HepG2 (cell line): ENCODE measurements at regions not wholly inside any gene's neighbourhood (a gene's known extent, or its start where the extent isn't known, plus 50 kb on each side); places are given as distances from the start of the nearest gene placed in this dataset.

Source experiments
- ATAC-seq: fragments of 200-7000 bp; cut with Tn5 transposase; 3 replicates; pipeline ENCODE4 v1.9.1; 2020; ENCODE audit warnings: mild to moderate bottlenecking, moderate library complexity
- BruUV-seq: library from RNA; stranded (reverse); fragments of 400-500 nt; replicated peaks from 2 replicates; lab custom pipeline; 2021; lab: Mats Ljungman, UMichigan
- CTCF ChIA-PET: fragments of 300-600 bp; formaldehyde crosslinking; extraction: SDS; loops from one replicate; lab custom pipeline; 2021; ENCODE audit warnings: low total read pairs, inconsistent platforms, low intra/inter-chr PET ratio; lab: Yijun Ruan, JAX
- POLR2A ChIA-PET: fragments of 350-600 bp; sonication (Branson Sonifier 250); formaldehyde crosslinking; loops from one replicate; lab custom pipeline; 2020; ENCODE audit warnings: antibody characterized with exemption, inconsistent platforms; lab: Yijun Ruan, JAX
- DNase-seq: peaks from one replicate; pipeline ENCODE4 v3.0.0-alpha.2; 2015; ENCODE audit warnings: low spot score
- FAIRE-seq: peaks from 3 replicates; lab custom pipeline; 2011; peaks lifted over from hg19 to GRCh38; lab: Jason Lieb, UNC
- H2AFZ ChIP-seq: one replicate; pipeline ENCODE4 v1.6.1; 2011; ENCODE audit warnings: low read length, inconsistent platforms
- H3K27ac ChIP-seq: fragments of 300-600 bp; 3 replicates; pipeline ENCODE4 v1.8.0; 2011; ENCODE audit warnings: mixed run types, mild to moderate bottlenecking, mixed read lengths, low read length, inconsistent platforms; ENCODE audit not compliant: insufficient read depth; ENCODE audit errors: extremely low read length
- H3K27me3 ChIP-seq, 2 experiments: fragments of 200-600 bp in 1 of 2; 2 replicates in 1 of 2; 3 replicates in 1 of 2; pipeline versions ENCODE4 v1.6.0 to v1.8.0; 2011; ENCODE audit warnings: low read length in 2 of 2, mild to moderate bottlenecking in 2 of 2, moderate library complexity in 2 of 2, inconsistent platforms in 1 of 2; ENCODE audit not compliant: insufficient read depth in 2 of 2, control insufficient read depth in 1 of 2
- H3K36me3 ChIP-seq, 2 experiments: fragments of 200-600 bp in 1 of 2; replicated peaks in 1 of 2; 2 replicates in 1 of 2; 3 replicates in 1 of 2; pipeline versions ENCODE4 v1.5.1 to v1.8.0; 2011; ENCODE audit warnings: low read length in 2 of 2, inconsistent platforms in 1 of 2; ENCODE audit not compliant: insufficient read depth in 2 of 2, control insufficient read depth in 1 of 2
- H3K4me1 ChIP-seq: 2 replicates; pipeline ENCODE4 v1.5.1; 2012; ENCODE audit warnings: low read length, inconsistent platforms; ENCODE audit not compliant: insufficient read depth
- H3K4me2 ChIP-seq: 2 replicates; pipeline ENCODE4 v1.6.0; 2011; ENCODE audit warnings: low read depth, low read length, inconsistent platforms
- H3K4me3 ChIP-seq, 3 experiments: fragments of 200-600 bp in 1 of 3; sonication (generic), shearing (Covaris generic) in 1 of 3; replicated peaks in 1 of 3; 2 replicates each; pipeline ENCODE4 v1.5.1; 2011 to 2016; ENCODE audit warnings: low read length in 3 of 3, inconsistent platforms in 2 of 3, low read depth in 2 of 3, mild to moderate bottlenecking in 2 of 3, control low read depth in 1 of 3, mixed read lengths in 1 of 3; ENCODE audit not compliant: insufficient read depth in 1 of 3
- H3K79me2 ChIP-seq: one replicate; pipeline ENCODE4 v1.6.1; 2011; ENCODE audit warnings: low read length, inconsistent platforms; ENCODE audit not compliant: insufficient read depth
- H3K9ac ChIP-seq: 2 replicates; pipeline ENCODE4 v1.6.0; 2011; ENCODE audit warnings: mild to moderate bottlenecking, low read depth, low read length, inconsistent platforms; ENCODE audit not compliant: insufficient read depth
- H3K9me3 ChIP-seq: 2 replicates; pipeline ENCODE4 v1.5.1; 2012; ENCODE audit warnings: mild to moderate bottlenecking, low read length
- H4K20me1 ChIP-seq: 2 replicates; pipeline ENCODE4 v1.6.0; 2011; ENCODE audit warnings: inconsistent platforms, mild to moderate bottlenecking, low read length, moderate library complexity; ENCODE audit not compliant: insufficient read depth
- AKNA ChIP-seq: sonication (generic); formaldehyde crosslinking; IDR thresholded peaks from 2 replicates; pipeline ENCODE4 v1.4.0; 2020; ENCODE audit warnings: missing genetic modification reagents, borderline replicate concordance
- BATF2 ChIP-seq: sonication (generic); formaldehyde crosslinking; IDR thresholded peaks from 2 replicates; pipeline ENCODE4 v1.8.0; 2022; ENCODE audit warnings: mild to moderate bottlenecking, missing genetic modification reagents, moderate library complexity
- CEBPG ChIP-seq: IDR thresholded peaks from 2 replicates; pipeline ENCODE4 v1.6.1; 2016
- E2F2 ChIP-seq: sonication (generic); formaldehyde crosslinking; IDR thresholded peaks from 2 replicates; pipeline ENCODE4 v1.4.0; 2020; ENCODE audit warnings: missing genetic modification reagents, borderline replicate concordance
- FOXP4 ChIP-seq: sonication (generic); formaldehyde crosslinking; IDR thresholded peaks from 2 replicates; pipeline ENCODE4 v1.4.0; 2020; ENCODE audit warnings: missing genetic modification reagents
- KLF9 ChIP-seq: IDR thresholded peaks from 2 replicates; pipeline ENCODE4 v1.6.1; 2016; ENCODE audit warnings: low read depth
- MZF1 ChIP-seq: sonication (generic); formaldehyde crosslinking; IDR thresholded peaks from 2 replicates; pipeline ENCODE4 v1.8.1; 2023; ENCODE audit warnings: mild to moderate bottlenecking, missing genetic modification reagents, borderline replicate concordance
- SMAD1 ChIP-seq: sonication (generic); formaldehyde crosslinking; IDR thresholded peaks from 2 replicates; pipeline ENCODE4 v1.4.0; 2020; ENCODE audit warnings: missing genetic modification reagents, low read depth, mild to moderate bottlenecking, borderline replicate concordance
- TRIM22 ChIP-seq: fragments of 450-650 bp; IDR thresholded peaks from 2 replicates; pipeline ENCODE4 v1.6.1; 2017
- ZBTB8A ChIP-seq: sonication (generic); formaldehyde crosslinking; IDR thresholded peaks from 2 replicates; pipeline ENCODE4 v1.4.0; 2020; ENCODE audit warnings: mild to moderate bottlenecking, low read depth, missing genetic modification reagents, borderline replicate concordance
- ZNF30 ChIP-seq: sonication (generic); formaldehyde crosslinking; IDR thresholded peaks from 2 replicates; pipeline ENCODE4 v1.5.0; 2020; ENCODE audit warnings: mild to moderate bottlenecking, missing genetic modification reagents
- ZNF562 ChIP-seq: sonication (generic); formaldehyde crosslinking; IDR thresholded peaks from 2 replicates; pipeline ENCODE4 v1.8.0; 2022; ENCODE audit warnings: missing genetic modification reagents, borderline replicate concordance
- in situ Hi-C: cut with HindIII; loops from 2 replicates; pipeline ENCODE4 v1.10.0; 2017; ENCODE audit warnings: low pct_unique_long_range_greater_than_20kb; ENCODE audit not compliant: extremely low pct_ligation_motif_present
- intact Hi-C: fragments of 100-400 bp; cut with micrococcal nuclease; formaldehyde crosslinking; loops from one replicate; pipeline ENCODE4 v1.10.0; 2022; ENCODE audit not compliant: unreplicated experiment

GRCh38 chr1:48115835-48116234 lies 106.7 kb upstream of the SLC5A9 start:
- peak; percentile 95 for FAIRE-seq
- peak overlapping the region; percentile 66 for H3K4me2 ChIP-seq
- ChIA-PET CTCF (no interaction called here), POLR2A (interaction anchor here (0.9 kb wide), 1 partner anchor 107 kb away, joined by 4 read pairs; the partner anchor contains the start of gene SLC5A9)
- H3K27me3 ChIP-seq = no peaks in the 10 kb centered on the region
- H2AFZ ChIP-seq = no peak overlapping the region
- peak overlapping the region; percentile 46 for H3K27ac ChIP-seq
- no peaks in the 10 kb centered on the region for H3K79me2 ChIP-seq
- H3K9ac ChIP-seq = no peak overlapping the region
- peaks cover 13% of the 10 kb centered on the region; the same call in 1 of the 2 replicates for H3K9me3 ChIP-seq
- no TSS peak for BruUV-seq
- H3K4me3 ChIP-seq = peak overlapping the region in 2 of 3 experiments; percentile 19 to 43; a peak in 2 of 6 replicates
- in situ Hi-C loops (no loop called here), intact Hi-C loops (no loop called here)
- ATAC-seq = peak; percentile 92
- H4K20me1 ChIP-seq = no peaks in the 10 kb centered on the region
- H3K36me3 ChIP-seq = no peaks in the 10 kb centered on the region
- H3K4me1 ChIP-seq = peaks cover 32% of the 10 kb centered on the region
- peak; percentile 91 for DNase-seq
- TF ChIP-seq ZBTB8A (CRISPR knock-in tag) (no peak), BATF2 (CRISPR knock-in tag) (no peak), AKNA (CRISPR knock-in tag) (no peak), ZNF562 (CRISPR knock-in tag) (no peak), E2F2 (CRISPR knock-in tag) (no peak), FOXP4 (CRISPR knock-in tag) (peak; percentile 63), SMAD1 (CRISPR knock-in tag) (no peak), MZF1 (CRISPR knock-in tag) (no peak), CEBPG (CRISPR knock-in tag) (peak; percentile 75), ZNF30 (CRISPR knock-in tag) (no peak), TRIM22 (no peak), KLF9 (CRISPR knock-in tag) (no peak)
